ENCODE measurements at regions not wholly inside any gene's neighbourhood (a gene's known extent, or its start where the extent isn't known, plus 50 kb on each side); places are given as distances from the start of the nearest gene placed in this dataset.
"Not testable (repeated sequence)": the region's sequence is repeated elsewhere in the genome, so short reads cannot be mapped to it uniquely, and the experiment has no call there.

DNA sequence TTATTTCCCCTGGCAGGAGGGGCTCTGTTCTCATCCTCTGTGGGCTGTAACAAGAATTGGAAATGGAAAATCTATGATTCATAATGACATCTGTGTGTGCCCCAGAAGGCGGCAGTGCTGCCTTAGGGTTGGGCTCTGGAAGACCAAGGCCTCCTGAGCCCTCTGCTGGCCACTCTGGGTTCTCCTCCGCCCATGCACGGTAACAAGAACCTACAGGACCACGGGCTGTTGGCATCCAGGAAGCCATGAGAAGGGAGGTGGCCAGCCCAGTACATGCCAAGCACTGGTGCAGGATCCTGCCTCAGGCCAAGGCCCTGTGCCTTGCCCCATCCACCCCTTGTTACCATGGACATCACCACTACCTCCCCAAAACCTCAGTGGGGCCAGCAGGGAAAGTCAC lies 454.2 kb downstream of the TP53TG3F start:
- H3K4me3 ChIP-seq (replicated peaks in 1 of 3; ENCODE audit: insufficient read depth in 1 of 3, low read depth in 2 of 3, low read length in 3 of 3); H3K27me3 ChIP-seq (ENCODE audit: control insufficient read depth in 1 of 2, insufficient read depth in 2 of 2, low read length in 2 of 2); CTCF ChIA-PET (ENCODE audit: low intra/inter-chr PET ratio, low total read pairs); H3K9me3 ChIP-seq (ENCODE audit: low read length); DNase-seq (ENCODE audit: low spot score); H4K20me1 ChIP-seq (ENCODE audit: insufficient read depth, low read length); H3K36me3 ChIP-seq (replicated peaks in 1 of 2; ENCODE audit: control insufficient read depth in 1 of 2, insufficient read depth in 2 of 2, low read length in 2 of 2); in situ Hi-C loops (cut with HindIII; ENCODE audit: extremely low pct_ligation_motif_present, low pct_unique_long_range_greater_than_20kb); H3K27ac ChIP-seq (ENCODE audit: extremely low read length, insufficient read depth, low read length); H3K79me2 ChIP-seq (ENCODE audit: insufficient read depth, low read length); intact Hi-C loops (cut with micrococcal nuclease; ENCODE audit: unreplicated experiment); H3K4me2 ChIP-seq (ENCODE audit: low read depth, low read length); H3K4me1 ChIP-seq (ENCODE audit: insufficient read depth, low read length); BruUV-seq (replicated peaks); POLR2A ChIA-PET; H2AFZ ChIP-seq (ENCODE audit: low read length); H3K9ac ChIP-seq (ENCODE audit: insufficient read depth, low read depth, low read length): not testable (repeated sequence)
- FAIRE-seq: peak; percentile 4
- ATAC-seq: 0 out of 3 replicates have a peak, but pooled peaks have one; percentile 43
- peak; percentile 19 for TF ChIP-seq STAG1 (CRISPR knock-in tag; IDR thresholded peaks at IDR 0.05)
- peak; percentile 46 for TF ChIP-seq CTCF (CRISPR knock-in tag; IDR thresholded peaks at IDR 0.05)
- 5% methylated on average over 3 of the region's 4 CpGs for WGBS (ENCODE audit: low lambda C conversion rate)

DNA sequence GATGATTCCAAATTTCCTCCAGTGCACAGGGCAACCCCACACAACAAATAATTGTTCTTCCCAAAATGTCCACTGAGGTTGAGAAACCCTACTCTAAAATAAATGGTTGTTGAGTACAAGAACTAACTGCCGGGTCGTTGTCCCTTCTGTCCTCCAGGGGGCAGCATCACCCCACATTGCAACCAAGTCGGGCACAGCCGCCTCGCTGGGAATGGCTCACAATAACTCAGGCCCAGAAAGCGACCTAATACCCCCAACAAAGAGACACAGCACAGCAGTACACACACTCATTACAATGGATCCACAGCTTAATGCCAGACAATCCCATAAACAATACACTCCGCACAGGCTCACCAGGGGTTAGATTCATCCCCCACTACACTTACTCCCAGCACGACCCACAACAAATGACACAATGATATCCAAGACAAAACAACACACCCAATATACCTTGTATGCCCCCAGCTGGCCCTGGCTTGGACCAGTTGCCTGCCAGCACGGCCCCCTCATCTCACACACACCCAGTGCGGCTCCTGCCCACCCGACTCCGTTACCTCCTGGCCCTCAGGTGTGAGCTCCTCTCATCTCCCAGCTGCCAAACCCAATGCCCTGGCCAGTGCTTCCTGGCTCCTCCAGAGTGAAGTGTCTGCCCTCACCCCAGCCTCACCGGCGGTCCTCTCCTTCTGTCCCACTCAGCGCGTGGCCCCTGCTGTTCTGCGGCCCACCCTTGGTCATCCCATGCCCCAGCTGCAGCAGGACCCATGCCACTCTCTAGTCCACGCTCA lies 461.5 kb downstream of the TP53TG3F start:
- H3K9me3 ChIP-seq (ENCODE audit: low read length); H3K27ac ChIP-seq (ENCODE audit: extremely low read length, insufficient read depth, low read length); CTCF ChIA-PET (ENCODE audit: low intra/inter-chr PET ratio, low total read pairs); H3K36me3 ChIP-seq (replicated peaks in 1 of 2; ENCODE audit: control insufficient read depth in 1 of 2, insufficient read depth in 2 of 2, low read length in 2 of 2); H3K27me3 ChIP-seq (ENCODE audit: control insufficient read depth in 1 of 2, insufficient read depth in 2 of 2, low read length in 2 of 2); H3K79me2 ChIP-seq (ENCODE audit: insufficient read depth, low read length); FAIRE-seq; H3K4me1 ChIP-seq (ENCODE audit: insufficient read depth, low read length); H3K4me2 ChIP-seq (ENCODE audit: low read depth, low read length); H4K20me1 ChIP-seq (ENCODE audit: insufficient read depth, low read length); POLR2A ChIA-PET; H3K9ac ChIP-seq (ENCODE audit: insufficient read depth, low read depth, low read length); BruUV-seq (replicated peaks); H3K4me3 ChIP-seq (replicated peaks in 1 of 3; ENCODE audit: insufficient read depth in 1 of 3, low read depth in 2 of 3, low read length in 3 of 3); DNase-seq (ENCODE audit: low spot score); H2AFZ ChIP-seq (ENCODE audit: low read length); in situ Hi-C loops (cut with HindIII; ENCODE audit: extremely low pct_ligation_motif_present, low pct_unique_long_range_greater_than_20kb); intact Hi-C loops (cut with micrococcal nuclease; ENCODE audit: unreplicated experiment): not testable (repeated sequence)
- peak; percentile 48; the same call in 1 of the 2 replicates for TF ChIP-seq STAG1 (CRISPR knock-in tag; IDR thresholded peaks at IDR 0.05)
- 0% methylated on average over 2 of the region's 18 CpGs for WGBS (ENCODE audit: low lambda C conversion rate)
- ATAC-seq: peak; percentile 96

DNA sequence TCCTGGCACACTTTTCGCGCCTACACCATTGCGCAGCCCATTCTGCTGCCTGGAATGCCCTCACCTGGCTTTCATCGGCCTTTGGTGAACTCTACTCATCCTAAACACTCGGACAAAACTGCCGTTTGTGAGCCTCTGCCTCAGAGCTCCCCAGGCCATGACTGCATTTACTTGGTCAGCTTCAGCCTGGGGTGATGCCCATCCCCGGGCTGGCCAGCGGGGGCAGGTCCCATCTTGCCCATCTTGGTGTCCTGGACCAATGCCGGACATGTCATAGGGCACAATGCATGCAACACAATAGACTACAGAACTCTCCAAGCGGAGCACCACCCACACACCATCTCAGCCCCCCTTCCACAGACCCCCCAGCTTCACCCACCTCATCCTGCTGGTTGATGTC lies 463.5 kb downstream of the TP53TG3F start:
- in situ Hi-C loops (cut with HindIII; ENCODE audit: extremely low pct_ligation_motif_present, low pct_unique_long_range_greater_than_20kb); intact Hi-C loops (cut with micrococcal nuclease; ENCODE audit: unreplicated experiment); H3K9ac ChIP-seq (ENCODE audit: insufficient read depth, low read depth, low read length); DNase-seq (ENCODE audit: low spot score); H3K4me3 ChIP-seq (replicated peaks in 1 of 3; ENCODE audit: insufficient read depth in 1 of 3, low read depth in 2 of 3, low read length in 3 of 3); H3K79me2 ChIP-seq (ENCODE audit: insufficient read depth, low read length); POLR2A ChIA-PET; FAIRE-seq; H3K4me2 ChIP-seq (ENCODE audit: low read depth, low read length); H4K20me1 ChIP-seq (ENCODE audit: insufficient read depth, low read length); BruUV-seq (replicated peaks); H3K27ac ChIP-seq (ENCODE audit: extremely low read length, insufficient read depth, low read length); H3K36me3 ChIP-seq (replicated peaks in 1 of 2; ENCODE audit: control insufficient read depth in 1 of 2, insufficient read depth in 2 of 2, low read length in 2 of 2); H3K4me1 ChIP-seq (ENCODE audit: insufficient read depth, low read length); H3K27me3 ChIP-seq (ENCODE audit: control insufficient read depth in 1 of 2, insufficient read depth in 2 of 2, low read length in 2 of 2); H2AFZ ChIP-seq (ENCODE audit: low read length); H3K9me3 ChIP-seq (ENCODE audit: low read length); CTCF ChIA-PET (ENCODE audit: low intra/inter-chr PET ratio, low total read pairs): not testable (repeated sequence)
- 30% methylated on average over 6 of the region's 10 CpGs for WGBS (ENCODE audit: low lambda C conversion rate)
- ATAC-seq: peak; percentile 53

- H3K9me3 ChIP-seq (ENCODE audit: low read length); POLR2A ChIA-PET; H3K9ac ChIP-seq (ENCODE audit: insufficient read depth, low read depth, low read length); CTCF ChIA-PET (ENCODE audit: low intra/inter-chr PET ratio, low total read pairs); H3K27me3 ChIP-seq (ENCODE audit: control insufficient read depth in 1 of 2, insufficient read depth in 2 of 2, low read length in 2 of 2); intact Hi-C loops (cut with micrococcal nuclease; ENCODE audit: unreplicated experiment); in situ Hi-C loops (cut with HindIII; ENCODE audit: extremely low pct_ligation_motif_present, low pct_unique_long_range_greater_than_20kb); H3K4me3 ChIP-seq (replicated peaks in 1 of 3; ENCODE audit: insufficient read depth in 1 of 3, low read depth in 2 of 3, low read length in 3 of 3); H3K36me3 ChIP-seq (replicated peaks in 1 of 2; ENCODE audit: control insufficient read depth in 1 of 2, insufficient read depth in 2 of 2, low read length in 2 of 2); FAIRE-seq; H3K79me2 ChIP-seq (ENCODE audit: insufficient read depth, low read length); H4K20me1 ChIP-seq (ENCODE audit: insufficient read depth, low read length); H2AFZ ChIP-seq (ENCODE audit: low read length); BruUV-seq (replicated peaks); H3K4me2 ChIP-seq (ENCODE audit: low read depth, low read length); H3K27ac ChIP-seq (ENCODE audit: extremely low read length, insufficient read depth, low read length); DNase-seq (ENCODE audit: low spot score); H3K4me1 ChIP-seq (ENCODE audit: insufficient read depth, low read length); ATAC-seq: not testable (repeated sequence)
- 80% methylated on average over 8 of the region's 39 CpGs for WGBS (ENCODE audit: low lambda C conversion rate)
Measured at GRCh38 chr16:33928026-33928425, 468.6 kb downstream of the TP53TG3F start.

Measured in HepG2 (cell line).